BJ (cell line): ENCODE measurements at regions not wholly inside any gene's neighbourhood (a gene's known extent, or its start where the extent isn't known, plus 50 kb on each side); places are given as distances from the start of the nearest gene placed in this dataset.

Source experiments
- CTCF ChIA-PET: fragments of 350-600 bp; formaldehyde crosslinking; extraction: SDS; loops from one replicate; lab custom pipeline; 2021; ENCODE audit warnings: antibody characterized with exemption, inconsistent platforms; lab: Yijun Ruan, JAX
- POLR2A ChIA-PET: fragments of 300-600 bp; sonication (Branson Sonifier 250); formaldehyde crosslinking; extraction: SDS; loops from one replicate; lab custom pipeline; 2021; ENCODE audit warnings: antibody characterized with exemption; lab: Charles Lee
- DNase-seq: peaks from one replicate; pipeline ENCODE4 v3.0.0-alpha.2; 2011; ENCODE audit warnings: low read depth
- H3K27me3 ChIP-seq: 2 replicates; pipeline ENCODE4 v1.6.0; 2011; ENCODE audit warnings: low read length; ENCODE audit not compliant: control insufficient read depth, insufficient read depth
- H3K36me3 ChIP-seq: 2 replicates; pipeline ENCODE4 v1.5.1; 2011; ENCODE audit warnings: low read length; ENCODE audit not compliant: control insufficient read depth, insufficient read depth
- H3K4me3 ChIP-seq: 2 replicates; pipeline ENCODE4 v1.5.1; 2011; ENCODE audit warnings: low read depth, mild to moderate bottlenecking, control low read depth, low read length
- TF ChIP-seq, protein P1 (sequence below): IDR thresholded peaks from 2 replicates; pipeline ENCODE4 v1.5.1; 2011; ENCODE audit warnings: low read depth, mild to moderate bottlenecking, control low read depth, inconsistent platforms, low read length, moderate library complexity; ENCODE audit not compliant: insufficient read depth

DNA sequence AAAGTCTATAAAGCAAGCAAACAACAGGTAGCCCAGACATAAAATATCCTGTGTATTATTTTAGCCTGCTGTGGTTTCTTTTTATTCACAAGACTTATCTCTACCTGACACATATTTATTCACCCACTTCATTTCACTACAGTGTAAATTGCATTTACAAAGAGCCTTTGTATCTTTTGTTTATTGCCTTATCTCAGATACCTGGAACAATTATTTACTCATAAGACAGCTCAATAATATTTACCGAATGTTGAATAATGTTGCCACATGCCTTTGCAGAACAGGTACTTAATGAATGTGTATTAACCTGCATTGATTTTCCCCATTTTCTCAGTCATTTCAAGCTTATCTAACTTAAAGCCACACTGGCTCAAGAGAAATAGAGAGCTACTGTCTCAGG lies 603.6 kb downstream of the FBXO15 start:
- POLR2A ChIA-PET, result no interaction called here

DNA sequence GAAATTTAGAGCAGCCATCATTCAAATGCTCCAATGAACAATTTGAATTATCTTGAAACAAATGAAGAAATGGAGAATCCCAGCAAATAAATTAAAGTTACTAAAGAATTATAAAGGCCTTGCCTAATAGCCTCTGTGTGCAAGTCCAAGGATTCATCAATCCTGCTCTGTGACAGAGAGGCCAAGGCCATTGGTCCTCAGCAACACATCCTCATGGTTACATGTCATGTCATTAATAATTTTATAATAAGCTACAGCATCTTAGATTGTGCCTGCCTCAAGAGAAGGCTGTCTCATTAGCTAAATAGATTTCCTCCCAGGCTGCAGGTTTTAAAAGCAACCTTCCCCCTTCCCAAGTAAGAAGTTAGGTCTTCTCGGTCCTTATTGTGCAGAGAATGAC lies 611.6 kb downstream of the FBXO15 start:
- no peak overlapping the region for H3K4me3 ChIP-seq
- no peaks in the 10 kb centered on the region for H3K27me3 ChIP-seq
- ChIA-PET POLR2A (no interaction called here), CTCF (no interaction called here)
- TF ChIP-seq, protein P1, sequence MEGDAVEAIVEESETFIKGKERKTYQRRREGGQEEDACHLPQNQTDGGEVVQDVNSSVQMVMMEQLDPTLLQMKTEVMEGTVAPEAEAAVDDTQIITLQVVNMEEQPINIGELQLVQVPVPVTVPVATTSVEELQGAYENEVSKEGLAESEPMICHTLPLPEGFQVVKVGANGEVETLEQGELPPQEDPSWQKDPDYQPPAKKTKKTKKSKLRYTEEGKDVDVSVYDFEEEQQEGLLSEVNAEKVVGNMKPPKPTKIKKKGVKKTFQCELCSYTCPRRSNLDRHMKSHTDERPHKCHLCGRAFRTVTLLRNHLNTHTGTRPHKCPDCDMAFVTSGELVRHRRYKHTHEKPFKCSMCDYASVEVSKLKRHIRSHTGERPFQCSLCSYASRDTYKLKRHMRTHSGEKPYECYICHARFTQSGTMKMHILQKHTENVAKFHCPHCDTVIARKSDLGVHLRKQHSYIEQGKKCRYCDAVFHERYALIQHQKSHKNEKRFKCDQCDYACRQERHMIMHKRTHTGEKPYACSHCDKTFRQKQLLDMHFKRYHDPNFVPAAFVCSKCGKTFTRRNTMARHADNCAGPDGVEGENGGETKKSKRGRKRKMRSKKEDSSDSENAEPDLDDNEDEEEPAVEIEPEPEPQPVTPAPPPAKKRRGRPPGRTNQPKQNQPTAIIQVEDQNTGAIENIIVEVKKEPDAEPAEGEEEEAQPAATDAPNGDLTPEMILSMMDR, result no peak
- H3K36me3 ChIP-seq, result no peaks in the 10 kb centered on the region
- DNase-seq, result no peak

More for the DNA sequence above, 603.6 kb downstream of the FBXO15 start:
- no peak for DNase-seq
- Histone ChIP-seq H3K27me3 (no peaks in the 10 kb centered on the region), H3K4me3 (no peak overlapping the region), H3K36me3 (no peaks in the 10 kb centered on the region; the same call in 1 of the 2 replicates)
- TF ChIP-seq, protein P1, result no peak
- CTCF ChIA-PET, result no interaction called here

DNA sequence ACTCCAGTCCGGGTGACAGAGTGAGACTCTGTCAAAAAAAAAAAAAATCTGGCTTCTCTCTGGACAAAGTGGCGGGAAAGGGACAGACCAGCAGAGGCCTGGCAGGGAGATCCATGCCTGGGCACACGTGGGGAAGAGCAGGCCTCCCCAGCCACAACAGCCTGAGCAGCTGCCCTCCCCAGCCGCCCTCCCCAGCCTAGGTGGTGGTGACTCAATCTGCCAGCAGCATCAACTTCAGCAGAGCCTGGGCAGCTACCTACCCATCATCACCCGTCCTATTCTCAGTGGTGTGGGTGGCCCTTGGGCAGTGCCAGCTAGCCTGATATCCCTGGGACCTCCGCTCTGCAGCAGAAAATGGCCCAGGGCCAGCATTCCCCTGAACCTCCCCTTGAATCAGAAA lies 612.4 kb downstream of the FBXO15 start:
- Histone ChIP-seq H3K27me3 (no peaks in the 10 kb centered on the region), H3K36me3 (no peaks in the 10 kb centered on the region), H3K4me3 (no peak overlapping the region)
- DNase-seq, result no peak
- ChIA-PET POLR2A (no interaction called here), CTCF (interaction anchor here (0.6 kb wide), 1 partner anchor 309 kb away, joined by 3 read pairs; no protein-coding TSS in a partner anchor)
- TF ChIP-seq, protein P1, result no peak

DNA sequence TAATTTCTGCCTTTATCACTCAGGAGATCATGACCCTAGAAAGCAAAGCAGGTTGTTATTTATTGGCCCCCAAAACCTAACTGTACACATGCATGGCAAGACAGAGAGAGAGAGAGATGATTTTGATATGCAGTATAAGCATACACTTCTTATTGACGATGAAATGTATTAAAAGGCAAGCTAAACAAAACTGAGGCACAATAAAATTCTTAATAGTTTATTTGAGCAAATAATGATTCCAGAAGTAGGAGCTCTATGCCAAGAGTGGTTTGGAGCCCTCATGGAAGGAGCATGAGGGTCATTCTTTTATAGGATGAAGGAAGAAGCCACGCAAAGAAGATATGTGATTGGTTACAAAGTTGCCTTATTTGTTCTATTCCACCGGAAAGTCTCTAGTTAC lies 616.0 kb downstream of the FBXO15 start:
- TF ChIP-seq, protein P1, result no peak
- Histone ChIP-seq H3K4me3 (no peak overlapping the region), H3K36me3 (no peaks in the 10 kb centered on the region), H3K27me3 (no peaks in the 10 kb centered on the region)
- POLR2A ChIA-PET, result no interaction called here
- CTCF ChIA-PET, result no interaction called here
- no peak for DNase-seq

DNA sequence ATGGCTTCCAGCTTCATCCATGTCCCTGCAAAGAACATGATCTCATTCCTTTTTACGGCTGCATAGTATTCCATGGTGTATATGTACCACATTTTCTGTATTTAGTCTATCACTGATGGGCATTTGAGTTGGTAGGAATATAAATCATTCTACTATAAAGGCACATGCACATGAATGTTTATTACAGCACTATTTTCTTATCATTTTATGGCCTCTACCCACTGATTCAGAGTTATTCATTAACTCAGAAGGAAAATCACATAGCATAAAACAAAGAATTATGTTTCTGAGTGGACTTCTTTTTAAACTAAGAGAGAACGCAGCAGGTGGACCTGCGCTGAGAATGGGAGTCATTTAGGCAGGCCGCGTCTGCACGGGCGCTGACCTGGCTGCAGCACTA lies 619.6 kb downstream of the FBXO15 start:
- CTCF ChIA-PET, result no interaction called here
- DNase-seq, result no peak
- Histone ChIP-seq H3K27me3 (no peaks in the 10 kb centered on the region), H3K36me3 (no peaks in the 10 kb centered on the region), H3K4me3 (no peak overlapping the region)
- TF ChIP-seq, protein P1, result no peak
- POLR2A ChIA-PET, result no interaction called here
